B cell (primary cell): ENCODE measurements at regions not wholly inside any gene's neighbourhood (a gene's known extent, or its start where the extent isn't known, plus 50 kb on each side); places are given as distances from the start of the nearest gene placed in this dataset.

Experiments
- ATAC-seq: fragments of 200-7000 bp; cut with Tn5 transposase; one replicate; pipeline ENCODE4 v1.10.0; 2021; ENCODE audit warnings: low read depth, mild to moderate bottlenecking, moderate number of reproducible peaks, moderate library complexity
- CTCF ChIA-PET: fragments of 350-600 bp; sonication (Branson Sonifier 250); formaldehyde crosslinking; loops from one replicate; lab custom pipeline; 2021; ENCODE audit warnings: antibody characterized with exemption, inconsistent platforms; lab: Charles Lee
- POLR2A ChIA-PET: fragments of 350-600 bp; sonication (Branson Sonifier 250); formaldehyde crosslinking; loops from one replicate; lab custom pipeline; 2021; ENCODE audit warnings: antibody characterized with exemption; lab: Charles Lee
- DNase-seq: peaks from one replicate; pipeline ENCODE4 v3.0.0; 2013
- H2AFZ ChIP-seq: 2 replicates; pipeline ENCODE4 v1.6.1; 2012; ENCODE audit warnings: mild to moderate bottlenecking, low read depth, low read length; ENCODE audit not compliant: insufficient read depth, poor library complexity, severe bottlenecking
- H3K27ac ChIP-seq, 2 donors: 1 replicate in 1 of 2; 2 replicates in 1 of 2; pipeline ENCODE4 v1.5.1; 2012 to 2013; ENCODE audit warnings: low read length in 2 of 2, mild to moderate bottlenecking in 2 of 2, moderate library complexity in 1 of 2
- H3K27me3 ChIP-seq, 4 experiments: fragments of 200-600 bp in 1 of 4; sonication (generic) in 1 of 4; replicated peaks in 1 of 4; 1 replicate in 2 of 4; 2 replicates in 2 of 4; pipeline versions ENCODE4 v1.6.1 to v1.7.0; 2013 to 2016; ENCODE audit warnings: low read length in 3 of 4, mild to moderate bottlenecking in 2 of 4, mixed read lengths in 1 of 4, moderate library complexity in 1 of 4; ENCODE audit not compliant: insufficient read depth in 4 of 4, control insufficient read depth in 3 of 4; ENCODE audit errors: control extremely low read depth in 1 of 4
- H3K36me3 ChIP-seq, 2 experiments: replicated peaks in 1 of 2; 1 replicate in 1 of 2; 2 replicates in 1 of 2; pipeline versions ENCODE4 v1.6.1 to v1.7.1; 2013; ENCODE audit warnings: low read length in 1 of 2; ENCODE audit not compliant: insufficient read depth in 2 of 2, control insufficient read depth in 1 of 2; ENCODE audit errors: control extremely low read depth in 1 of 2, extremely low read depth in 1 of 2
- H3K4me1 ChIP-seq, 2 donors: fragments of 200-600 bp in 1 of 2; sonication (generic) in 1 of 2; 1 replicate in 1 of 2; 2 replicates in 1 of 2; pipeline versions ENCODE4 v1.5.1 to v1.6.1; 2013 to 2017; ENCODE audit warnings: low read length in 2 of 2; ENCODE audit not compliant: control insufficient read depth in 2 of 2, insufficient read depth in 2 of 2
- H3K4me2 ChIP-seq: replicated peaks from 2 replicates; pipeline ENCODE3; 2012; ENCODE audit warnings: mild to moderate bottlenecking, low read depth, low read length; ENCODE audit not compliant: poor library complexity, severe bottlenecking
- H3K4me3 ChIP-seq, 5 experiments: fragments of 200-600 bp in 1 of 5; sonication (generic) in 1 of 5; 1 replicate in 3 of 5; 2 replicates in 2 of 5; pipeline versions ENCODE4 v1.5.1 to v1.7.0; 2011 to 2016; ENCODE audit warnings: low read length in 4 of 5, mild to moderate bottlenecking in 4 of 5, low read depth in 2 of 5, control low read depth in 1 of 5, moderate library complexity in 1 of 5; ENCODE audit not compliant: insufficient read depth in 1 of 5; ENCODE audit errors: control extremely low read depth in 1 of 5, extremely low read depth in 1 of 5
- H3K79me2 ChIP-seq: fragments of 200-600 bp; sonication (generic); one replicate; pipeline ENCODE4 v1.6.0; 2016; ENCODE audit warnings: low read length; ENCODE audit not compliant: control insufficient read depth, insufficient read depth
- H3K9ac ChIP-seq: fragments of 200-600 bp; sonication (generic); 2 replicates; pipeline ENCODE4 v1.6.1; 2017; ENCODE audit warnings: mild to moderate bottlenecking, low read length, moderate library complexity
- H3K9me3 ChIP-seq, 3 donors: one replicate each; pipeline versions ENCODE4 v1.6.1 to v1.7.1; 2013; ENCODE audit warnings: low read length in 2 of 3; ENCODE audit not compliant: control insufficient read depth in 2 of 3, insufficient read depth in 1 of 3; ENCODE audit errors: control extremely low read depth in 1 of 3
- H4K20me1 ChIP-seq: 2 replicates; pipeline ENCODE4 v1.6.0; 2012; ENCODE audit warnings: mild to moderate bottlenecking, low read length; ENCODE audit not compliant: insufficient read depth, control insufficient read depth, poor library complexity, severe bottlenecking
- H3K27ac Mint-ChIP-seq: one replicate; pipeline ENCODE4 v1.8.0; 2021; ENCODE audit warnings: mixed read lengths
- H3K27me3 Mint-ChIP-seq: one replicate; pipeline ENCODE4 v1.8.0; 2021; ENCODE audit warnings: mixed read lengths
- H3K4me1 Mint-ChIP-seq: one replicate; pipeline ENCODE4 v1.8.0; 2021; ENCODE audit warnings: mixed read lengths
- H3K4me3 Mint-ChIP-seq: one replicate; pipeline ENCODE4 v1.8.0; 2021; ENCODE audit warnings: mixed read lengths
- H3K9me3 Mint-ChIP-seq: one replicate; pipeline ENCODE4 v1.8.0; 2022; ENCODE audit warnings: mixed read lengths; ENCODE audit not compliant: insufficient read depth
- EZH2 ChIP-seq: IDR thresholded peaks from 2 replicates; pipeline ENCODE4 v1.6.1; 2012; ENCODE audit warnings: borderline replicate concordance, low read depth, mild to moderate bottlenecking, moderate library complexity, low read length; ENCODE audit not compliant: insufficient read depth, poor library complexity, severe bottlenecking
- WGBS: methylation state at CpG from one replicate; pipeline ENCODE4 v1.1.5; 2013; ENCODE audit warnings: missing lambda C conversion rate; ENCODE audit not compliant: insufficient coverage; 5-methylcytosine and 5-hydroxymethylcytosine counted together
- intact Hi-C: fragments of 100-400 bp; cut with micrococcal nuclease; formaldehyde crosslinking; loops from one replicate; pipeline ENCODE4 v1.10.0; 2022
- TF ChIP-seq, protein P1 (sequence below): fragments of 200-600 bp; IDR thresholded peaks from one replicate; pipeline ENCODE4 v1.8.0; 2022; ENCODE audit warnings: antibody characterized with exemption, mild to moderate bottlenecking

DNA sequence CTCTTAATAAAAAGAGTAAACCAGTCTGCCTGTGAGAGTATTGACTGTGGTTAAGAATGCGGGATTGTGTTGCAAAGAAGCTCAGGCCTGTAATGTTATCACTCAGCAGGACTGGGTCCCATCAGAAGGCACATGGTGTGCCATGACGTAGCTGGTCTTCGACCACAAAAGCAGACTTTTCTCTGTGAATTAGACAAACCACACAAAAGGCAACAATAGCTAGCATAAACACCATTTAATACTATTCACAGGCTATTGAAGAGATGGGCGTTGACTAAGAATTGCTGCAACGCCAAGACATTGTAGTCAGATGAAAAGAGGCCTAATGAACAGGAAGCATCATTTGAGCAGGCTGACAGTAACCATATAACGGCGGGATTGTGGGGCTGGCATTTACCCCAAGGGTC, 235.6 kb upstream of the SOX21 start:
- no peak for ATAC-seq
- Histone ChIP-seq H3K36me3 (no peaks in the 10 kb centered on the region), H3K4me1 (no peaks in the 10 kb centered on the region), H3K9ac (no peak overlapping the region), H3K9me3 (no peaks in the 10 kb centered on the region), H3K4me2 (no peak overlapping the region), H4K20me1 (no peaks in the 10 kb centered on the region), H2AFZ (no peak overlapping the region), H3K4me3 (no peak overlapping the region), H3K27ac (no peak overlapping the region), H3K27me3 (no peaks in the 10 kb centered on the region), H3K79me2 (no peaks in the 10 kb centered on the region)
- ChIA-PET CTCF (no interaction called here), POLR2A (no interaction called here)
- no peak for DNase-seq
- no peaks in the 10 kb centered on the region for H3K4me1 Mint-ChIP-seq
- intact Hi-C loops, result no loop called here
- H3K4me3 Mint-ChIP-seq, result no peak overlapping the region
- TF ChIP-seq, protein P1, sequence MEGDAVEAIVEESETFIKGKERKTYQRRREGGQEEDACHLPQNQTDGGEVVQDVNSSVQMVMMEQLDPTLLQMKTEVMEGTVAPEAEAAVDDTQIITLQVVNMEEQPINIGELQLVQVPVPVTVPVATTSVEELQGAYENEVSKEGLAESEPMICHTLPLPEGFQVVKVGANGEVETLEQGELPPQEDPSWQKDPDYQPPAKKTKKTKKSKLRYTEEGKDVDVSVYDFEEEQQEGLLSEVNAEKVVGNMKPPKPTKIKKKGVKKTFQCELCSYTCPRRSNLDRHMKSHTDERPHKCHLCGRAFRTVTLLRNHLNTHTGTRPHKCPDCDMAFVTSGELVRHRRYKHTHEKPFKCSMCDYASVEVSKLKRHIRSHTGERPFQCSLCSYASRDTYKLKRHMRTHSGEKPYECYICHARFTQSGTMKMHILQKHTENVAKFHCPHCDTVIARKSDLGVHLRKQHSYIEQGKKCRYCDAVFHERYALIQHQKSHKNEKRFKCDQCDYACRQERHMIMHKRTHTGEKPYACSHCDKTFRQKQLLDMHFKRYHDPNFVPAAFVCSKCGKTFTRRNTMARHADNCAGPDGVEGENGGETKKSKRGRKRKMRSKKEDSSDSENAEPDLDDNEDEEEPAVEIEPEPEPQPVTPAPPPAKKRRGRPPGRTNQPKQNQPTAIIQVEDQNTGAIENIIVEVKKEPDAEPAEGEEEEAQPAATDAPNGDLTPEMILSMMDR, result no peak
- TF ChIP-seq EZH2, result no peak
- H3K27ac Mint-ChIP-seq, result no peak overlapping the region
- peaks cover 3% of the 10 kb centered on the region for H3K27me3 Mint-ChIP-seq
- 88% methylated on average over 4 of the region's 7 CpGs for WGBS
- no peaks in the 10 kb centered on the region for H3K9me3 Mint-ChIP-seq

DNA sequence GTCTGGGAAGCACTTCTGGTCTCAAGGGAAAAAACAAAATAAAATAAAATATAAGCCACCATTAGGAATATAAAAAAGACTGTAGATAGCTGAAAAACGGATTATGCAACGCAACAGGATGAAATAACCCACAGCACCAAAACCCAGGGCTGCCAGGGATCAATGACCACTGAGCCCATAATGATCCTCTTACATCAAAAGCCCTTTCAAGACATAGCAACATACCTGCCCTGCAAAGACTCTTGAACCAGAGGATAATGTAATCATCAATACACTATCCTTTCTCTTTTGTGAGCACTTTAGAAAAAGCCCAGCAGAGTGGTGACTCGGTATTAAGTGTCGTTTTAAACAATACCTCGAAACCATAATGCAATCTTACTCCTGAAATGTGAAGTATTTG, 235.0 kb upstream of the SOX21 start:
- H3K4me1 Mint-ChIP-seq, result no peaks in the 10 kb centered on the region
- CTCF ChIA-PET, result no interaction called here
- TF ChIP-seq EZH2, result no peak
- TF ChIP-seq, protein P1, result no peak
- Histone ChIP-seq H3K36me3 (no peaks in the 10 kb centered on the region), H3K4me2 (no peak overlapping the region), H4K20me1 (no peaks in the 10 kb centered on the region), H3K9me3 (no peaks in the 10 kb centered on the region), H3K79me2 (no peaks in the 10 kb centered on the region), H3K9ac (no peak overlapping the region), H3K4me1 (no peaks in the 10 kb centered on the region), H3K27ac (no peak overlapping the region), H3K4me3 (no peak overlapping the region), H3K27me3 (no peaks in the 10 kb centered on the region), H2AFZ (no peak overlapping the region)
- intact Hi-C loops, result no loop called here
- H3K27ac Mint-ChIP-seq, result no peak overlapping the region
- WGBS, result 95% methylated on average over 4 of the region's 5 CpGs
- no peak for DNase-seq
- no peaks in the 10 kb centered on the region for H3K9me3 Mint-ChIP-seq
- H3K27me3 Mint-ChIP-seq, result peaks cover 3% of the 10 kb centered on the region
- ATAC-seq, result no peak
- no peak overlapping the region for H3K4me3 Mint-ChIP-seq
- POLR2A ChIA-PET, result no interaction called here
